HG02610 (cell line): ENCODE measurements at regions not wholly inside any gene's neighbourhood (a gene's known extent, or its start where the extent isn't known, plus 50 kb on each side); places are given as distances from the start of the nearest gene placed in this dataset.

Source experiments
- ATAC-seq: cut with Tn5 transposase; IDR thresholded peaks from one replicate; pipeline ENCODE4 v1.9.1; 2021; ENCODE audit warnings: mild to moderate bottlenecking, moderate library complexity; ENCODE audit not compliant: unreplicated experiment

GRCh38 chr6:40645043-40645442 is 57.9 kb upstream of the LRFN2 start:
- no peak for ATAC-seq

- no peak for ATAC-seq
These were observed 55.7 kb upstream of the LRFN2 start for GRCh38 chr6:40642837-40643236.

- ATAC-seq: no peak
These were observed 55.0 kb upstream of the LRFN2 start for GRCh38 chr6:40642190-40642589.

GRCh38 chr6:40640599-40641227 is 53.5 kb upstream of the LRFN2 start:
- ATAC-seq: no peak
